ENCODE measurements at regions not wholly inside any gene's neighbourhood (a gene's known extent, or its start where the extent isn't known, plus 50 kb on each side); places are given as distances from the start of the nearest gene placed in this dataset.

- Histone ChIP-seq H3K27me3 (ENCODE audit: insufficient read depth, poor library complexity, severe bottlenecking) (no peaks in the 10 kb centered on the region), H3K27ac (replicated peaks) (no peak overlapping the region), H3K4me3 (replicated peaks; ENCODE audit: insufficient read depth, low read length) (no peak overlapping the region)
- DNase-seq (ENCODE audit: low read depth in 1 of 2, low spot score in 1 of 2) = no peak
- TF ChIP-seq GABPA (IDR thresholded peaks at IDR 0.05; ENCODE audit: low read depth) = no peak
- TF ChIP-seq REST (IDR thresholded peaks at IDR 0.05; ENCODE audit: insufficient replicate concordance, low read depth) = no peak
- TF ChIP-seq CTCF (IDR thresholded peaks at IDR 0.05; ENCODE audit: insufficient read depth, low read length) = no peak
- no peak for TF ChIP-seq POLR2AphosphoS5 (IDR thresholded peaks at IDR 0.05; ENCODE audit: low read depth)
- TF ChIP-seq SPI1 (IDR thresholded peaks at IDR 0.05; ENCODE audit: borderline replicate concordance, low read depth) = no peak
These were observed 728.8 kb downstream of the NR2F1-AS1 start for GRCh38 chr5:92852219-92852618.

GRCh38 chr5:92850886-92851285, 730.1 kb downstream of the NR2F1-AS1 start:
- TF ChIP-seq POLR2AphosphoS5 (IDR thresholded peaks at IDR 0.05; ENCODE audit: low read depth) = no peak
- DNase-seq (ENCODE audit: low read depth in 1 of 2, low spot score in 1 of 2) = no peak
- Histone ChIP-seq H3K4me3 (replicated peaks; ENCODE audit: insufficient read depth, low read length) (no peak overlapping the region), H3K27ac (replicated peaks) (no peak overlapping the region), H3K27me3 (ENCODE audit: insufficient read depth, poor library complexity, severe bottlenecking) (no peaks in the 10 kb centered on the region)

GRCh38 chr5:92849756-92850155, 731.3 kb downstream of the NR2F1-AS1 start:
- TF ChIP-seq POLR2AphosphoS5 (IDR thresholded peaks at IDR 0.05; ENCODE audit: low read depth) (no peak), REST (IDR thresholded peaks at IDR 0.05; ENCODE audit: insufficient replicate concordance, low read depth) (no peak), SPI1 (IDR thresholded peaks at IDR 0.05; ENCODE audit: borderline replicate concordance, low read depth) (no peak), GABPA (IDR thresholded peaks at IDR 0.05; ENCODE audit: low read depth) (no peak), CTCF (IDR thresholded peaks at IDR 0.05; ENCODE audit: insufficient read depth, low read length) (no peak)
- H3K27me3 ChIP-seq (ENCODE audit: insufficient read depth, poor library complexity, severe bottlenecking) = no peaks in the 10 kb centered on the region

GRCh38 chr5:92841604-92842155, 739.3 kb downstream of the NR2F1-AS1 start:
- H3K27ac ChIP-seq (replicated peaks) = no peak overlapping the region
- TF ChIP-seq POLR2AphosphoS5 (IDR thresholded peaks at IDR 0.05; ENCODE audit: low read depth) (no peak), GABPA (IDR thresholded peaks at IDR 0.05; ENCODE audit: low read depth) (no peak), CTCF (IDR thresholded peaks at IDR 0.05; ENCODE audit: insufficient read depth, low read length) (no peak), REST (IDR thresholded peaks at IDR 0.05; ENCODE audit: insufficient replicate concordance, low read depth) (no peak), SPI1 (IDR thresholded peaks at IDR 0.05; ENCODE audit: borderline replicate concordance, low read depth) (no peak)
- no peaks in the 10 kb centered on the region for H3K27me3 ChIP-seq (ENCODE audit: insufficient read depth, poor library complexity, severe bottlenecking)
- no peak for DNase-seq (ENCODE audit: low read depth in 1 of 2, low spot score in 1 of 2)
- H3K4me3 ChIP-seq (replicated peaks; ENCODE audit: insufficient read depth, low read length) = no peak overlapping the region

More at GRCh38 chr5:92849756-92850155, 731.3 kb downstream of the NR2F1-AS1 start:
- DNase-seq (ENCODE audit: low read depth in 1 of 2, low spot score in 1 of 2) = no peak
- Histone ChIP-seq H3K4me3 (replicated peaks; ENCODE audit: insufficient read depth, low read length) (no peak overlapping the region), H3K27ac (replicated peaks) (no peak overlapping the region)

Data from HL-60 (cell line).